Body of pancreas (tissue), 4 donors: ENCODE measurements at regions not wholly inside any gene's neighbourhood (a gene's known extent, or its start where the extent isn't known, plus 50 kb on each side); places are given as distances from the start of the nearest gene placed in this dataset.

ENCODE experiments used
- CTCF ChIP-seq, 7 experiments: fragments of 450-650 bp in 4 of 7; fragments of 200-600 bp in 3 of 7; sonication (generic) in 3 of 7; IDR thresholded peaks; one replicate each; pipeline ENCODE4 v1.5.1; 2016 to 2019; ENCODE audit warnings: antibody characterized with exemption in 7 of 7
- POLR2A ChIP-seq, 3 donors: fragments of 450-650 bp; IDR thresholded peaks; one replicate each; pipeline ENCODE4 v1.6.1; 2016; ENCODE audit warnings: antibody characterized with exemption in 3 of 3, mild to moderate bottlenecking in 2 of 3

GRCh38 chr5:17046320-17046719, 110.2 kb upstream of the MYO10 start:
- TF ChIP-seq CTCF (IDR thresholded peaks at IDR 0.05) (no peak), POLR2A (IDR thresholded peaks at IDR 0.05) (no peak)
